Transverse colon (tissue), 4 donors: ENCODE measurements at regions not wholly inside any gene's neighbourhood (a gene's known extent, or its start where the extent isn't known, plus 50 kb on each side); places are given as distances from the start of the nearest gene placed in this dataset.

Experiments
- CTCF ChIP-seq, 5 experiments: fragments of 200-600 bp in 3 of 5; fragments of 450-650 bp in 2 of 5; sonication (generic) in 3 of 5; IDR thresholded peaks; 1 replicate in 2 of 5; 2 replicates in 3 of 5; pipeline ENCODE4 v1.5.1; 2016 to 2017; ENCODE audit warnings: antibody characterized with exemption in 5 of 5, inconsistent platforms in 3 of 5, mild to moderate bottlenecking in 2 of 5, moderate library complexity in 1 of 5
- EP300 ChIP-seq: sonication (generic); formaldehyde crosslinking; IDR thresholded peaks from one replicate; pipeline ENCODE4 v1.6.1; 2017; ENCODE audit warnings: antibody characterized with exemption, low read depth
- POLR2A ChIP-seq: fragments of 450-650 bp; IDR thresholded peaks from one replicate; pipeline ENCODE4 v1.6.1; 2016; ENCODE audit warnings: antibody characterized with exemption, mild to moderate bottlenecking, moderate library complexity
- POLR2AphosphoS5 ChIP-seq, 3 donors: sonication (generic); formaldehyde crosslinking; IDR thresholded peaks; one replicate each; pipeline ENCODE4 v1.6.1; 2016; ENCODE audit warnings: antibody characterized with exemption in 3 of 3

GRCh38 chr5:58262226-58262625 lies 197.7 kb downstream of the PLK2 start:
- TF ChIP-seq CTCF (IDR thresholded peaks at IDR 0.05) (no peak), POLR2A (no peak), POLR2AphosphoS5 (IDR thresholded peaks at IDR 0.05) (no peak), EP300 (no peak)
